ENCODE measurements at regions not wholly inside any gene's neighbourhood (a gene's known extent, or its start where the extent isn't known, plus 50 kb on each side); places are given as distances from the start of the nearest gene placed in this dataset.

DNA sequence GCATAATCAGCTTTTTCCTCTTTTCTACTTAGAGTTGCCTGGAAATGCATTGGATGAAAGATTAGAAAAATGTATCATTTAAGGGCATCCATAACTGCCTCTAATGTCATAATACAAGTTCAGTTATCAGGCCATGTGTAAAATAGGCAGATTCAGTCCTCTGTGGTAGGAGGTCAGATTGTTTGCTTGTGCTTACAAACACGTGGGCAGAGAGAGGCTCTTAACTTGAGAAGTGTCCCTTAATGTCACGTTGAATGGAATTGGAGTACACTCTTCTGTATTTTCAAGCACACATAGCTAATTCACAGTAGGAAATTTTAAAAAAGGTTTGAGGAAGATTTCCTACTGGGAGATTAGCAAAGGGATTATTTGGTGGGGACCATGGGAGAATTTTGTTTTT, 359.8 kb upstream of the MTPN start:
- TF ChIP-seq, protein P1, sequence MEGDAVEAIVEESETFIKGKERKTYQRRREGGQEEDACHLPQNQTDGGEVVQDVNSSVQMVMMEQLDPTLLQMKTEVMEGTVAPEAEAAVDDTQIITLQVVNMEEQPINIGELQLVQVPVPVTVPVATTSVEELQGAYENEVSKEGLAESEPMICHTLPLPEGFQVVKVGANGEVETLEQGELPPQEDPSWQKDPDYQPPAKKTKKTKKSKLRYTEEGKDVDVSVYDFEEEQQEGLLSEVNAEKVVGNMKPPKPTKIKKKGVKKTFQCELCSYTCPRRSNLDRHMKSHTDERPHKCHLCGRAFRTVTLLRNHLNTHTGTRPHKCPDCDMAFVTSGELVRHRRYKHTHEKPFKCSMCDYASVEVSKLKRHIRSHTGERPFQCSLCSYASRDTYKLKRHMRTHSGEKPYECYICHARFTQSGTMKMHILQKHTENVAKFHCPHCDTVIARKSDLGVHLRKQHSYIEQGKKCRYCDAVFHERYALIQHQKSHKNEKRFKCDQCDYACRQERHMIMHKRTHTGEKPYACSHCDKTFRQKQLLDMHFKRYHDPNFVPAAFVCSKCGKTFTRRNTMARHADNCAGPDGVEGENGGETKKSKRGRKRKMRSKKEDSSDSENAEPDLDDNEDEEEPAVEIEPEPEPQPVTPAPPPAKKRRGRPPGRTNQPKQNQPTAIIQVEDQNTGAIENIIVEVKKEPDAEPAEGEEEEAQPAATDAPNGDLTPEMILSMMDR (IDR thresholded peaks at IDR 0.05 in 4 of 5, conservative IDR thresholded peaks at IDR 0.05 in 1 of 5) = no peak
- TF ChIP-seq POLR2A (IDR thresholded peaks at IDR 0.05) = no peak

Measured in gastrocnemius medialis (tissue), 4 donors.